ENCODE measurements at regions not wholly inside any gene's neighbourhood (a gene's known extent, or its start where the extent isn't known, plus 50 kb on each side); places are given as distances from the start of the nearest gene placed in this dataset.

DNA sequence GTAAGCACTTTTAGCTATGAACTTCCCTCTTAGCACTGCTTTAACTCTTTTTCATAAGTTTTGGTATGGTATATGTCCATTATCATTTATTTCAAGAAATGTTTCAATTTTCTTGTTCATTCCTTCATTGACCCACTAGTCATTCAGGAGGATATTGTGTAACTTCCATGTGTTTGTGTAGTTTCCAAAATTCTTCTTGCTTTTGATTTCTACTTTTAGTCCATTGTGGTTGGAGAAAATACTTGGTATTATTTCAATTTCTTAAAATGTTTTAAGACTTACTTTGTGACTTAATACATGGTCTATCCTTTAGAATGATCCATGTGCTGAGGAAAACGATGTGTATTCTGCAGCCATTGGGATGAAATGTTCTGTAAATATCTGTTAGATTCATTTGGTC is 176.5 kb downstream of the CENPW start:
- 79 to 83% methylated on average over 1 of the region's 1 CpG for WGBS, 2 donors
- no peaks in the 10 kb centered on the region for H3K27me3 ChIP-seq
- H3K27ac ChIP-seq = no peak overlapping the region
- H3K9me3 ChIP-seq = no peaks in the 10 kb centered on the region
- no peak for DNase-seq
- H3K4me3 ChIP-seq = no peak overlapping the region
- no peaks in the 10 kb centered on the region for H3K4me1 ChIP-seq
- TF ChIP-seq POLR2AphosphoS5 (IDR thresholded peaks at IDR 0.05) (no peak), POLR2A (IDR thresholded peaks at IDR 0.05) (no peak), EP300 (IDR thresholded peaks at IDR 0.05) (no peak)
- TF ChIP-seq, protein P1, sequence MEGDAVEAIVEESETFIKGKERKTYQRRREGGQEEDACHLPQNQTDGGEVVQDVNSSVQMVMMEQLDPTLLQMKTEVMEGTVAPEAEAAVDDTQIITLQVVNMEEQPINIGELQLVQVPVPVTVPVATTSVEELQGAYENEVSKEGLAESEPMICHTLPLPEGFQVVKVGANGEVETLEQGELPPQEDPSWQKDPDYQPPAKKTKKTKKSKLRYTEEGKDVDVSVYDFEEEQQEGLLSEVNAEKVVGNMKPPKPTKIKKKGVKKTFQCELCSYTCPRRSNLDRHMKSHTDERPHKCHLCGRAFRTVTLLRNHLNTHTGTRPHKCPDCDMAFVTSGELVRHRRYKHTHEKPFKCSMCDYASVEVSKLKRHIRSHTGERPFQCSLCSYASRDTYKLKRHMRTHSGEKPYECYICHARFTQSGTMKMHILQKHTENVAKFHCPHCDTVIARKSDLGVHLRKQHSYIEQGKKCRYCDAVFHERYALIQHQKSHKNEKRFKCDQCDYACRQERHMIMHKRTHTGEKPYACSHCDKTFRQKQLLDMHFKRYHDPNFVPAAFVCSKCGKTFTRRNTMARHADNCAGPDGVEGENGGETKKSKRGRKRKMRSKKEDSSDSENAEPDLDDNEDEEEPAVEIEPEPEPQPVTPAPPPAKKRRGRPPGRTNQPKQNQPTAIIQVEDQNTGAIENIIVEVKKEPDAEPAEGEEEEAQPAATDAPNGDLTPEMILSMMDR (IDR thresholded peaks at IDR 0.05) = no peak
- no peaks in the 10 kb centered on the region for H3K36me3 ChIP-seq
- intact Hi-C loops (cut with DNase I) = no loop called here

DNA sequence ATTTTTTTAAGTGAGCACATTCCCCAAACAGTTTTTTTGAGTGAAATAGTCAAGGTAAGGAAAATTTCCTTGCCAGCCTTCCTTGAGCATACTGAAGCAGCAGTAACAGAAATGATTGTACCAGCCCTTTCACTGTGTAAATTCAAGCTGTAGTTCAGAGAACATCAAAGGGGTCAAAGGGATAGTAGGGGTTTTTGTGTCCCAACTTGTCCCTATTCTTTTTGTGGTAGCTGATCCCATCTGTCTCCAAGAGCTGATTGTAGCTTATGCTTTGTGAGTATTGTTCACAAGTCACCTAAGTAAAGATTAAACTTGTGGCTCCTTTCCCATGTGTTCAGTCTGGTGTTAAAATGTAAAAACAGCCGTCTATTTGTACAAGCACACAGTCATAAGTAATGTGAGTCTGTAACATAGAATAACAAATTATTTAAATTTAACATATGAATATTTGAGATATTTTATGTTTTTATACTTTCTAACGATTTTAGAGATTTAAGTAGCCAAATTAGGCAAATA is 185.0 kb downstream of the CENPW start:
- intact Hi-C loops (cut with DNase I) = no loop called here
- Histone ChIP-seq H3K27me3 (no peaks in the 10 kb centered on the region), H3K36me3 (no peaks in the 10 kb centered on the region), H3K27ac (no peak overlapping the region), H3K4me3 (no peak overlapping the region), H3K9me3 (no peaks in the 10 kb centered on the region), H3K4me1 (peaks cover 0 to 6% (median 0%) of the 10 kb centered on the region in 4 donors)
- TF ChIP-seq POLR2A (IDR thresholded peaks at IDR 0.05) (no peak), EP300 (IDR thresholded peaks at IDR 0.05) (no peak), POLR2AphosphoS5 (IDR thresholded peaks at IDR 0.05) (no peak)
- TF ChIP-seq, protein P1 (IDR thresholded peaks at IDR 0.05) = no peak
- 43 to 73% methylated on average over 2 of the region's 2 CpGs for WGBS, 2 donors
- DNase-seq = no peak

DNA sequence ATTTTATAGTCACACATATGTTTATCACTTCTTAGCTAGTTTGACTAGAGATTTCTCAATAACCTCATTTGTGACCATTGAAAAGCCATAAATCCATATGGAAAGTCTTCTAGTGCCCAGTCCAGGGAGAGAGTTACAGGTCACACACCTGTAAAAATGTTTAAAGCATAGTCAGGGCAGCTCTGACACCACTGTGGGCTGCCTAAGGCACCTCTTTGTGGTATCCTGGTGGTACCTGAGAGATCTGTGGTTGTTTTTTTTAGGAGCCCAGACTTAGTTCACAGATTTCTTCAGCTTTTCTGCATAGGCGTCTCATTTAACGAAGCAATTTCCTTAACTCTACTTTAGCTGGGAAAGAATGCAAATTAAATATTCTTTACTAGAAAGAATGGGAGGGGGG is 186.6 kb downstream of the CENPW start:
- intact Hi-C loops (cut with DNase I) = no loop called here
- H3K27me3 ChIP-seq = no peaks in the 10 kb centered on the region
- TF ChIP-seq, protein P1 (IDR thresholded peaks at IDR 0.05) = no peak
- no peak for TF ChIP-seq POLR2AphosphoS5 (IDR thresholded peaks at IDR 0.05)
- no peak for TF ChIP-seq EP300 (IDR thresholded peaks at IDR 0.05)
- no peak for TF ChIP-seq POLR2A (IDR thresholded peaks at IDR 0.05)
- no peak for DNase-seq
- H3K9me3 ChIP-seq = no peaks in the 10 kb centered on the region
- 87 to 97% methylated on average over 2 of the region's 2 CpGs for WGBS, 2 donors
- H3K4me3 ChIP-seq = no peak overlapping the region
- no peaks in the 10 kb centered on the region for H3K36me3 ChIP-seq
- peaks cover 0 to 9% (median 5%) of the 10 kb centered on the region in 4 donors for H3K4me1 ChIP-seq
- H3K27ac ChIP-seq = no peak overlapping the region

DNA sequence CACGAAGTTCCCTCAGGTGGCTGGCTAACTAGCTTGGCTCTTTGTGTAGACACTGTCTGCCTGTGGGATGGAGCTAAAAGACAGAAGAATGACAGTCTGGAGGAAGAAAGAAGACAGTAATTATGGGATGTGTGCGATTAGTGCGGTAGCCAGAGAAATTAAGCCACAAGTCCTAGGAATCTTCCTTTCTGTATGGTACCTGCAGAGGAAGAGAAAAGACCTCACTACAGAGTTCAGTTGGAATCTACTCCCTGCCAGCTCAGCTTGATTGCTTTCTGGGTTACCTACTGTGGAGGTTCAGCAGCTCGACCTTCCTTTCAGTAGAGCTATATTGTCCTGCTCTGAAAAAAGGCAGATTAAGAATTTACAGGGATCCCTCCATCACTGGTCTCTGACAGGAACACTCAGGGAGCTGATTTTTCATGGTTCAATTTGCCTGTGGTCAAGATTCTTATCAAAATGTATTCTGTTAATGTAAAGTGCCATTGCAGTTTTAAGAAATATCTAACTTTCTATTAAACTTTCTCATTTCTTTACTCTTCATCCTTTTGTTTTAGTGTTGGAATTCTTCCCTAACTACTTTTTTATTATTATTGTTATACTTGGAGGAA is 187.2 kb downstream of the CENPW start:
- Histone ChIP-seq H3K4me1 (peaks cover 0 to 9% (median 5%) of the 10 kb centered on the region in 4 donors), H3K4me3 (no peak overlapping the region), H3K9me3 (no peaks in the 10 kb centered on the region), H3K36me3 (no peaks in the 10 kb centered on the region), H3K27me3 (no peaks in the 10 kb centered on the region), H3K27ac (no peak overlapping the region)
- WGBS, 2 donors = 73 to 78% methylated on average over 4 of the region's 4 CpGs
- intact Hi-C loops (cut with DNase I) = no loop called here
- no peak for DNase-seq
- TF ChIP-seq POLR2AphosphoS5 (IDR thresholded peaks at IDR 0.05) = no peak
- TF ChIP-seq, protein P1 (IDR thresholded peaks at IDR 0.05) = no peak
- no peak for TF ChIP-seq POLR2A (IDR thresholded peaks at IDR 0.05)
- no peak for TF ChIP-seq EP300 (IDR thresholded peaks at IDR 0.05)
